OCI-LY3 (cell line): ENCODE measurements at regions not wholly inside any gene's neighbourhood (a gene's known extent, or its start where the extent isn't known, plus 50 kb on each side); places are given as distances from the start of the nearest gene placed in this dataset.

Experiments
- H2AFZ ChIP-seq: fragments of 200-600, 300-600 bp; shearing (Covaris generic); 2 replicates; pipeline ENCODE4 v1.6.0; 2014; ENCODE audit warnings: antibody characterized with exemption, low read depth, low read length
- H3K27ac ChIP-seq: fragments of 200-600, 300-600 bp; sonication (generic); 2 replicates; pipeline ENCODE4 v1.5.1; 2014; ENCODE audit warnings: mild to moderate bottlenecking, low read length, moderate library complexity, mixed read lengths
- H3K27me3 ChIP-seq: fragments of 200-600, 300-600 bp; sonication (generic); 2 replicates; pipeline ENCODE4 v1.6.1; 2014; ENCODE audit warnings: low read depth, low read length, mixed read lengths
- H3K36me3 ChIP-seq: fragments of 200-600, 300-600 bp; sonication (generic); replicated peaks from 2 replicates; pipeline ENCODE3; 2014; ENCODE audit warnings: low read depth, low read length, mixed read lengths
- H3K4me1 ChIP-seq: fragments of 300-600, 200-600 bp; sonication (generic); 2 replicates; pipeline ENCODE4 v1.6.1; 2014; ENCODE audit warnings: low read length, mixed read lengths
- H3K4me2 ChIP-seq: fragments of 200-600, 300-600 bp; sonication (generic); 2 replicates; pipeline ENCODE4 v1.6.1; 2014; ENCODE audit warnings: low read length, mixed read lengths
- H3K4me3 ChIP-seq: fragments of 300-600, 200-600 bp; sonication (generic); 2 replicates; pipeline ENCODE4 v1.5.1; 2014; ENCODE audit warnings: antibody characterized with exemption, mild to moderate bottlenecking, low read length, moderate library complexity
- H3K79me2 ChIP-seq: fragments of 300-600, 200-600 bp; shearing (Covaris generic); 2 replicates; pipeline ENCODE4 v1.6.1; 2014; ENCODE audit warnings: mild to moderate bottlenecking, low read length, mixed read lengths
- H3K9ac ChIP-seq: fragments of 300-600, 200-600 bp; shearing (Covaris generic); 2 replicates; pipeline ENCODE4 v1.6.0; 2014; ENCODE audit warnings: mild to moderate bottlenecking, low read length, moderate library complexity
- H3K9me3 ChIP-seq: fragments of 200-600, 300-600 bp; shearing (Covaris generic); 2 replicates; pipeline ENCODE4 v1.6.1; 2014; ENCODE audit warnings: low read length, mixed read lengths; ENCODE audit not compliant: insufficient read depth
- H4K20me1 ChIP-seq: fragments of 200-600, 300-600 bp; sonication (generic); 2 replicates; pipeline ENCODE4 v1.6.1; 2016; ENCODE audit warnings: low read length, mixed read lengths; ENCODE audit not compliant: insufficient read depth
- CTCF ChIP-seq: fragments of 200-600, 300-600 bp; sonication (generic); IDR thresholded peaks from 2 replicates; pipeline ENCODE4 v1.5.1; 2014; ENCODE audit warnings: antibody characterized with exemption, low read length, low read depth
- EZH2phosphoT487 ChIP-seq: fragments of 200-600 bp; shearing (Covaris generic); IDR thresholded peaks from 2 replicates; pipeline ENCODE4 v1.6.1; 2018; ENCODE audit warnings: antibody characterized with exemption, mixed run types, low read depth

- Histone ChIP-seq H3K4me1 (peaks cover 3% of the 10 kb centered on the region; the same call in 1 of the 2 replicates), H3K4me2 (no peak overlapping the region), H3K36me3 (no peaks in the 10 kb centered on the region), H3K9ac (no peak overlapping the region), H2AFZ (no peak overlapping the region), H3K27me3 (peaks cover 16% of the 10 kb centered on the region), H3K4me3 (no peak overlapping the region), H4K20me1 (no peaks in the 10 kb centered on the region), H3K79me2 (no peaks in the 10 kb centered on the region), H3K27ac (no peak overlapping the region), H3K9me3 (no peaks in the 10 kb centered on the region)
- TF ChIP-seq EZH2phosphoT487 (no peak), CTCF (no peak)
Measured at GRCh38 chr14:61221906-61222305, 59.2 kb downstream of the TMEM30B start.

GRCh38 chr14:61219673-61220072 lies 61.5 kb downstream of the TMEM30B start:
- Histone ChIP-seq H3K9me3 (no peaks in the 10 kb centered on the region), H3K4me3 (no peak overlapping the region), H3K9ac (no peak overlapping the region), H3K27ac (no peak overlapping the region), H3K36me3 (no peaks in the 10 kb centered on the region), H3K79me2 (no peaks in the 10 kb centered on the region), H3K27me3 (peaks cover 16% of the 10 kb centered on the region), H4K20me1 (no peaks in the 10 kb centered on the region), H2AFZ (no peak overlapping the region), H3K4me1 (peaks cover 3% of the 10 kb centered on the region; the same call in 1 of the 2 replicates), H3K4me2 (no peak overlapping the region)
- TF ChIP-seq CTCF (no peak), EZH2phosphoT487 (no peak)

- H3K4me2 ChIP-seq, result no peak overlapping the region
- no peaks in the 10 kb centered on the region for H3K79me2 ChIP-seq
- no peak overlapping the region for H3K4me3 ChIP-seq
- H3K27ac ChIP-seq, result no peak overlapping the region
- no peak overlapping the region for H3K9ac ChIP-seq
- H3K36me3 ChIP-seq, result no peaks in the 10 kb centered on the region
- TF ChIP-seq CTCF (no peak), EZH2phosphoT487 (no peak)
- H3K27me3 ChIP-seq, result peaks cover 16% of the 10 kb centered on the region
- H2AFZ ChIP-seq, result no peak overlapping the region
- no peaks in the 10 kb centered on the region for H4K20me1 ChIP-seq
- peaks cover 3% of the 10 kb centered on the region; the same call in 1 of the 2 replicates for H3K4me1 ChIP-seq
- no peaks in the 10 kb centered on the region for H3K9me3 ChIP-seq
Measured at GRCh38 chr14:61219256-61219655, 61.9 kb downstream of the TMEM30B start.

GRCh38 chr14:61218767-61219166 lies 62.4 kb downstream of the TMEM30B start:
- Histone ChIP-seq H3K79me2 (no peaks in the 10 kb centered on the region), H2AFZ (no peak overlapping the region), H3K9me3 (no peaks in the 10 kb centered on the region), H3K4me1 (peaks cover 3% of the 10 kb centered on the region; the same call in 1 of the 2 replicates), H3K9ac (no peak overlapping the region), H3K4me3 (no peak overlapping the region), H3K4me2 (no peak overlapping the region), H3K27me3 (peaks cover 16% of the 10 kb centered on the region), H3K27ac (no peak overlapping the region), H3K36me3 (no peaks in the 10 kb centered on the region), H4K20me1 (no peaks in the 10 kb centered on the region)
- TF ChIP-seq CTCF (no peak), EZH2phosphoT487 (no peak)
